OCI-LY1 (cell line): ENCODE measurements at regions not wholly inside any gene's neighbourhood (a gene's known extent, or its start where the extent isn't known, plus 50 kb on each side); places are given as distances from the start of the nearest gene placed in this dataset.

Experiments
- CTCF ChIP-seq: fragments of 200-600 bp; sonication (generic), shearing (Covaris generic); IDR thresholded peaks from 2 replicates; pipeline ENCODE4 v1.5.1; 2017; ENCODE audit warnings: mild to moderate bottlenecking, antibody characterized with exemption, low read length, moderate library complexity, mixed read lengths
- EZH2 ChIP-seq: fragments of 200-600 bp; sonication (generic), shearing (Covaris generic); IDR thresholded peaks from 2 replicates; pipeline ENCODE4 v1.8.0; 2017; ENCODE audit warnings: borderline replicate concordance, mixed run types, mild to moderate bottlenecking, antibody characterized with exemption, low read length, moderate library complexity, mixed read lengths

GRCh38 chr15:70557521-70558258, 205.7 kb downstream of the UACA start:
- TF ChIP-seq EZH2 (no peak), CTCF (no peak)
